HG02981 (cell line): ENCODE measurements at regions not wholly inside any gene's neighbourhood (a gene's known extent, or its start where the extent isn't known, plus 50 kb on each side); places are given as distances from the start of the nearest gene placed in this dataset.
A peak's percentile ranks its signal among the peaks of the same experiment; 100 is the strongest.

Experiments used
- ATAC-seq: cut with Tn5 transposase; IDR thresholded peaks from one replicate; pipeline ENCODE4 v1.9.1; 2021; ENCODE audit warnings: mild to moderate bottlenecking, moderate library complexity; ENCODE audit not compliant: unreplicated experiment

- ATAC-seq, result peak; percentile 38
These were observed 90.5 kb upstream of the ZNF827 start for GRCh38 chr4:146029147-146029546.

- no peak for ATAC-seq
These were observed 89.1 kb upstream of the ZNF827 start for GRCh38 chr4:146027761-146028160.

- peak; percentile 94 for ATAC-seq
These were observed 84.8 kb upstream of the ZNF827 start for GRCh38 chr4:146023334-146023967.

- ATAC-seq, result no peak
These were observed 83.9 kb upstream of the ZNF827 start for GRCh38 chr4:146022541-146022940.

- ATAC-seq, result no peak
These were observed 79.6 kb upstream of the ZNF827 start for GRCh38 chr4:146018247-146018646.

GRCh38 chr4:146004730-146005129 lies 66.1 kb upstream of the ZNF827 start:
- no peak for ATAC-seq

GRCh38 chr4:145988628-145989027 lies 50.0 kb upstream of the ZNF827 start:
- ATAC-seq, result no peak
